HepG2 (cell line): ENCODE measurements at regions not wholly inside any gene's neighbourhood (a gene's known extent, or its start where the extent isn't known, plus 50 kb on each side); places are given as distances from the start of the nearest gene placed in this dataset.

Source experiments
- ATAC-seq: fragments of 200-7000 bp; cut with Tn5 transposase; 3 replicates; pipeline ENCODE4 v1.9.1; 2020; ENCODE audit warnings: mild to moderate bottlenecking, moderate library complexity
- BruUV-seq: library from RNA; stranded (reverse); fragments of 400-500 nt; replicated peaks from 2 replicates; lab custom pipeline; 2021; lab: Mats Ljungman, UMichigan
- CTCF ChIA-PET: fragments of 300-600 bp; formaldehyde crosslinking; extraction: SDS; loops from one replicate; lab custom pipeline; 2021; ENCODE audit warnings: low total read pairs, inconsistent platforms, low intra/inter-chr PET ratio; lab: Yijun Ruan, JAX
- POLR2A ChIA-PET: fragments of 350-600 bp; sonication (Branson Sonifier 250); formaldehyde crosslinking; loops from one replicate; lab custom pipeline; 2020; ENCODE audit warnings: antibody characterized with exemption, inconsistent platforms; lab: Yijun Ruan, JAX
- DNase-seq: peaks from one replicate; pipeline ENCODE4 v3.0.0-alpha.2; 2015; ENCODE audit warnings: low spot score
- FAIRE-seq: peaks from 3 replicates; lab custom pipeline; 2011; peaks lifted over from hg19 to GRCh38; lab: Jason Lieb, UNC
- H2AFZ ChIP-seq: one replicate; pipeline ENCODE4 v1.6.1; 2011; ENCODE audit warnings: low read length, inconsistent platforms
- H3K27ac ChIP-seq: fragments of 300-600 bp; 3 replicates; pipeline ENCODE4 v1.8.0; 2011; ENCODE audit warnings: mixed run types, mild to moderate bottlenecking, mixed read lengths, low read length, inconsistent platforms; ENCODE audit not compliant: insufficient read depth; ENCODE audit errors: extremely low read length
- H3K27me3 ChIP-seq, 2 experiments: fragments of 200-600 bp in 1 of 2; 2 replicates in 1 of 2; 3 replicates in 1 of 2; pipeline versions ENCODE4 v1.6.0 to v1.8.0; 2011; ENCODE audit warnings: low read length in 2 of 2, mild to moderate bottlenecking in 2 of 2, moderate library complexity in 2 of 2, inconsistent platforms in 1 of 2; ENCODE audit not compliant: insufficient read depth in 2 of 2, control insufficient read depth in 1 of 2
- H3K36me3 ChIP-seq, 2 experiments: fragments of 200-600 bp in 1 of 2; replicated peaks in 1 of 2; 2 replicates in 1 of 2; 3 replicates in 1 of 2; pipeline versions ENCODE4 v1.5.1 to v1.8.0; 2011; ENCODE audit warnings: low read length in 2 of 2, inconsistent platforms in 1 of 2; ENCODE audit not compliant: insufficient read depth in 2 of 2, control insufficient read depth in 1 of 2
- H3K4me1 ChIP-seq: 2 replicates; pipeline ENCODE4 v1.5.1; 2012; ENCODE audit warnings: low read length, inconsistent platforms; ENCODE audit not compliant: insufficient read depth
- H3K4me2 ChIP-seq: 2 replicates; pipeline ENCODE4 v1.6.0; 2011; ENCODE audit warnings: low read depth, low read length, inconsistent platforms
- H3K4me3 ChIP-seq, 3 experiments: fragments of 200-600 bp in 1 of 3; sonication (generic), shearing (Covaris generic) in 1 of 3; replicated peaks in 1 of 3; 2 replicates each; pipeline ENCODE4 v1.5.1; 2011 to 2016; ENCODE audit warnings: low read length in 3 of 3, inconsistent platforms in 2 of 3, low read depth in 2 of 3, mild to moderate bottlenecking in 2 of 3, control low read depth in 1 of 3, mixed read lengths in 1 of 3; ENCODE audit not compliant: insufficient read depth in 1 of 3
- H3K79me2 ChIP-seq: one replicate; pipeline ENCODE4 v1.6.1; 2011; ENCODE audit warnings: low read length, inconsistent platforms; ENCODE audit not compliant: insufficient read depth
- H3K9ac ChIP-seq: 2 replicates; pipeline ENCODE4 v1.6.0; 2011; ENCODE audit warnings: mild to moderate bottlenecking, low read depth, low read length, inconsistent platforms; ENCODE audit not compliant: insufficient read depth
- H3K9me3 ChIP-seq: 2 replicates; pipeline ENCODE4 v1.5.1; 2012; ENCODE audit warnings: mild to moderate bottlenecking, low read length
- H4K20me1 ChIP-seq: 2 replicates; pipeline ENCODE4 v1.6.0; 2011; ENCODE audit warnings: inconsistent platforms, mild to moderate bottlenecking, low read length, moderate library complexity; ENCODE audit not compliant: insufficient read depth
- CC2D1A ChIP-seq: sonication (generic); formaldehyde crosslinking; IDR thresholded peaks from 2 replicates; pipeline ENCODE4 v1.8.1; 2023; ENCODE audit warnings: mild to moderate bottlenecking, missing genetic modification reagents
- CEBPG ChIP-seq: IDR thresholded peaks from 2 replicates; pipeline ENCODE4 v1.6.1; 2016
- JDP2 ChIP-seq: sonication (generic); formaldehyde crosslinking; IDR thresholded peaks from 2 replicates; pipeline ENCODE4 v1.8.1; 2022; ENCODE audit warnings: missing genetic modification reagents, borderline replicate concordance
- MXD4 ChIP-seq: IDR thresholded peaks from 2 replicates; pipeline ENCODE4 v1.6.1; 2016; ENCODE audit warnings: mild to moderate bottlenecking, missing biosample characterization, missing genetic modification reagents
- NR2F2 ChIP-seq: IDR thresholded peaks from 2 replicates; pipeline ENCODE4 v1.6.1; 2012; ENCODE audit warnings: low read depth, inconsistent platforms, borderline replicate concordance
- REXO4 ChIP-seq: sonication (generic); formaldehyde crosslinking; IDR thresholded peaks from 2 replicates; pipeline ENCODE4 v1.8.0; 2022; ENCODE audit warnings: missing genetic modification reagents, mild to moderate bottlenecking, borderline replicate concordance
- SRSF4 ChIP-seq: fragments of 200-400 bp; formaldehyde crosslinking; IDR thresholded peaks from one replicate; pipeline ENCODE4 v1.6.1; 2018; ENCODE audit warnings: mild to moderate bottlenecking, low read depth, low read length, moderate library complexity; ENCODE audit not compliant: poor library complexity, severe bottlenecking
- ZFP41 ChIP-seq: sonication (generic); formaldehyde crosslinking; IDR thresholded peaks from 2 replicates; pipeline ENCODE4 v1.4.0; 2020; ENCODE audit warnings: mild to moderate bottlenecking, missing genetic modification reagents, borderline replicate concordance
- ZNF264 ChIP-seq: sonication (generic); formaldehyde crosslinking; IDR thresholded peaks from 2 replicates; pipeline ENCODE4 v1.4.0; 2020; ENCODE audit warnings: missing genetic modification reagents
- ZNF557 ChIP-seq: sonication (generic); formaldehyde crosslinking; IDR thresholded peaks from 2 replicates; pipeline ENCODE4 v1.4.0; 2020; ENCODE audit warnings: missing genetic modification reagents
- ZNF644 ChIP-seq: IDR thresholded peaks from 2 replicates; pipeline ENCODE4 v1.6.1; 2016; ENCODE audit warnings: low read depth
- ZNF652 ChIP-seq: IDR thresholded peaks from 2 replicates; pipeline ENCODE4 v1.6.1; 2016; ENCODE audit warnings: low read depth, borderline replicate concordance
- ZNF850 ChIP-seq: sonication (generic); formaldehyde crosslinking; conservative IDR thresholded peaks from 2 replicates; pipeline ENCODE4 v1.9.0; 2021; ENCODE audit warnings: mild to moderate bottlenecking, missing genetic modification reagents
- ZNF879 ChIP-seq: sonication (generic); formaldehyde crosslinking; IDR thresholded peaks from 2 replicates; pipeline ENCODE4 v1.8.1; 2023; ENCODE audit warnings: missing genetic modification reagents
- ZNF891 ChIP-seq: sonication (generic); formaldehyde crosslinking; IDR thresholded peaks from 2 replicates; pipeline ENCODE4 v1.5.0; 2020; ENCODE audit warnings: mild to moderate bottlenecking, missing genetic modification reagents
- WGBS: methylation state at CpG from one replicate; pipeline ENCODE4 v1.1.6; 2017; ENCODE audit warnings: low lambda C conversion rate; 5-methylcytosine and 5-hydroxymethylcytosine counted together
- in situ Hi-C: cut with HindIII; loops from 2 replicates; pipeline ENCODE4 v1.10.0; 2017; ENCODE audit warnings: low pct_unique_long_range_greater_than_20kb; ENCODE audit not compliant: extremely low pct_ligation_motif_present
- intact Hi-C: fragments of 100-400 bp; cut with micrococcal nuclease; formaldehyde crosslinking; loops from one replicate; pipeline ENCODE4 v1.10.0; 2022; ENCODE audit not compliant: unreplicated experiment
- TF ChIP-seq, protein P1 (sequence below): sonication (generic); formaldehyde crosslinking; IDR thresholded peaks from 2 replicates; pipeline ENCODE4 v1.9.0; 2022; ENCODE audit warnings: low read depth, missing genetic modification reagents

DNA sequence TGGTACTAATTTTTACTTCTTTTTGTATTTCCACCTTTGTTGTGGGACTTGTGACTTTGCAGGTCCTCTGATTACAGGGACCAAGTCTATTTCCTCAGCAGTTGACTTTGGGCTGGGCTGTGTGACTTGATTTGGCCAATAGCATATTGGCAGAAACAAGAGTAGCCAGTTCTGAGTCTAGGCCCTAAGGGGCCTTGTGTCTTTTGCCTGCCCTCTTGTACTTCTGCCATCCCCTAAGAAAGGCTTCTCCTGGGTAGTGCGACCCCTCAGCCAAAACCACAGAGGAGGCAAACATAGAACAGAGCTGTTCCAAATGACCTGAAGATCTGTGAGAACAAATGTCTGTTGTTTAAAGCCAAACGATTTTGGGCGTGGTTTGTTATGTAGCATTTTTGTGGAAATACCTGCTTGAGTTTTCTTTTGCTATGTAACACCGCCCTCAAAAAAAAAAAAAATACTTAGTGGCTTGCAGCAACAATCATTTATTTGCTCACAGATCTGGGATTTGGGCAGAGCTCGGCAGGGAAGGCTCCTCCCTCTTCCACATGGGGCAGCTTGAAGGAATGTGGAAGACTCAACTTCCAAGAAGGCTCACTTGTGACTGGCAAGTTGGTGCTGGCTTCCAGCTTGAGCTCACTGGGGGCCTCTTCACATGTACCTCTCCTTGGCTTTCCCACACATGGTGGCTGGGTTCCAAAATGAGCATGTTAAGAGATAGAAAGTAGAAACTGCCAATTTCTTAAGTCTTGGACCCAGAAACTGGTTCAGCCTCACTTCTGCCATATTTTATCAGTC lies 423.0 kb upstream of the CNKSR2 start:
- no peaks in the 10 kb centered on the region for H3K27me3 ChIP-seq
- no peaks in the 10 kb centered on the region for H3K9me3 ChIP-seq
- ChIA-PET CTCF (no interaction called here), POLR2A (no interaction called here)
- intact Hi-C loops = no loop called here
- H3K79me2 ChIP-seq = no peaks in the 10 kb centered on the region
- no peaks in the 10 kb centered on the region for H3K4me1 ChIP-seq
- no peak for DNase-seq
- 14% methylated on average over 4 of the region's 5 CpGs for WGBS
- H3K36me3 ChIP-seq = no peaks in the 10 kb centered on the region
- FAIRE-seq = no peak
- H3K4me3 ChIP-seq = no peak overlapping the region
- H4K20me1 ChIP-seq = no peaks in the 10 kb centered on the region
- H3K27ac ChIP-seq = no peak overlapping the region
- BruUV-seq = no TSS peak
- H2AFZ ChIP-seq = no peak overlapping the region
- TF ChIP-seq JDP2 (CRISPR knock-in tag) = no peak
- no peak for TF ChIP-seq ZNF557 (CRISPR knock-in tag)
- TF ChIP-seq NR2F2 = no peak
- TF ChIP-seq ZNF644 (CRISPR knock-in tag) = no peak
- no peak for TF ChIP-seq ZNF891
- no peak for TF ChIP-seq ZNF652 (CRISPR knock-in tag)
- TF ChIP-seq SRSF4 = no peak
- no peak for TF ChIP-seq ZNF264 (CRISPR knock-in tag)
- no peak for TF ChIP-seq ZNF879 (CRISPR knock-in tag)
- TF ChIP-seq, protein P1, sequence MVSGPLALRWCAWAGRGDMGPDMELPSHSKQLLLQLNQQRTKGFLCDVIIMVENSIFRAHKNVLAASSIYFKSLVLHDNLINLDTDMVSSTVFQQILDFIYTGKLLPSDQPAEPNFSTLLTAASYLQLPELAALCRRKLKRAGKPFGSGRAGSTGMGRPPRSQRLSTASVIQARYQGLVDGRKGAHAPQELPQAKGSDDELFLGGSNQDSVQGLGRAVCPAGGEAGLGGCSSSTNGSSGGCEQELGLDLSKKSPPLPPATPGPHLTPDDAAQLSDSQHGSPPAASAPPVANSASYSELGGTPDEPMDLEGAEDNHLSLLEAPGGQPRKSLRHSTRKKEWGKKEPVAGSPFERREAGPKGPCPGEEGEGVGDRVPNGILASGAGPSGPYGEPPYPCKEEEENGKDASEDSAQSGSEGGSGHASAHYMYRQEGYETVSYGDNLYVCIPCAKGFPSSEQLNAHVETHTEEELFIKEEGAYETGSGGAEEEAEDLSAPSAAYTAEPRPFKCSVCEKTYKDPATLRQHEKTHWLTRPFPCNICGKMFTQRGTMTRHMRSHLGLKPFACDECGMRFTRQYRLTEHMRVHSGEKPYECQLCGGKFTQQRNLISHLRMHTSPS (CRISPR knock-in tag) = no peak
- no peak for TF ChIP-seq REXO4 (CRISPR knock-in tag)
- TF ChIP-seq MXD4 (CRISPR knock-in tag) = no peak
- TF ChIP-seq CEBPG (CRISPR knock-in tag) = no peak
- no peak for TF ChIP-seq ZFP41 (CRISPR knock-in tag)
- no peak for TF ChIP-seq CC2D1A (CRISPR knock-in tag)
- no peak for TF ChIP-seq ZNF850 (CRISPR knock-in tag)
- TF ChIP-seq, all 625 proteins: peak for 0
- no peak overlapping the region for H3K4me2 ChIP-seq
- in situ Hi-C loops = no loop called here
- H3K9ac ChIP-seq = no peak overlapping the region
- ATAC-seq = no peak
